Stimulated activated CD8-positive, alpha-beta memory T cell treated with anti-CD3 and anti-CD28 coated beads, Interleukin-15, amount 100 ng/mL, for 24 hours (primary cell): ENCODE measurements at regions not wholly inside any gene's neighbourhood (a gene's known extent, or its start where the extent isn't known, plus 50 kb on each side); places are given as distances from the start of the nearest gene placed in this dataset.
"Not testable (repeated sequence)": the region's sequence is repeated elsewhere in the genome, so short reads cannot be mapped to it uniquely, and the experiment has no call there.

ENCODE experiments used
- DNase-seq: peaks from one replicate; pipeline ENCODE4 v3.0.0-alpha.2; 2020; ENCODE audit warnings: low read depth

DNA sequence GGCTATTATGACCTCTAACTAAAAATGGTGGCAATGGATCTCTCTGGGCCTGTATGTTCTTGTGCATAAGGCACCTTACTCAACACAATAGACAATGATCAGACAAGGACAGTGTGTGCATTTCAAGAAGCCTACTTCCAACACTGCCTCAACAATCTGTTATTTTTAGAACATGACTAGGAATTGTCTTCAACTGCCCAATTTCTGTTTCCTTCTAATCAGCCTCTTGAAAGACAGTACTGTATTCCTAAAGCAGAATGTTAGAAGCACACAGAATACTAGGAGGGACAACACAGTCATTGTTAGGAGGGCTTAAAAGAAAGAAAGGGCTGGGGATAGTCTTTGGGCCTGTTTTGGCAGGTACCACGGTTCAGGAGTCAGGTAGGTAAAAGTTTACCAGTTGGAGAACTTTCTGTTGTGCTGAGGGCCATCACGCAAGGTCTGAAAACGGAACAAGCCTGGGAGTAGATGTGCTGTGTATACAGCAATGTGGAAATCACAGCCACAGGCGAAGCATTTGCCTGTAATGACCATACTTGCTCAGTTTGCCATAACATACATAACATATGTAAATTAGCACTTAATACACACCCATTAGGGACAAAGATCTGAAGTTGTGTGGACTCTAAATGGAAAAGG, 100.8 kb upstream of the ATXN3L start:
- no peak for DNase-seq

- no peak for DNase-seq
These were observed 100.1 kb upstream of the ATXN3L start for GRCh38 chrX:13419918-13420317.

DNA sequence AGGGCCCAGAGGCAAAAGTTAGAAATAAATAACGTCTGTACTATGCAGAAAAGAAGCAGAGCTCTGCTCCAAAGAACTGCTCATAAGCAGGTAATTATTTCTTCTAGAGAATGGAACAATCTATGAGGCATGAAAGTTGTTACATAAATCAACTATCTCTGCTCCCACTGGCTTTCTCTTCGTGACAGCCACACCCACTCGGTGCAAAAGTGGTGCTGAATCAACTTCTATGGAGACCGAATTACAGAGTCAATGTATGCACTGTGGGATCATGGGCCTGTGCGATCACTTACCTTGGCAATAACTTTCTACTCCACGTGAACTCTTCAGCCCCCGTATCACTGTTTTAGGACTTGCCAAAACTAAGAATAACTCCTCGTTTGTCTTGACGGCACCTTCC, 99.4 kb upstream of the ATXN3L start:
- no peak for DNase-seq

GRCh38 chrX:13418126-13419097, 98.6 kb upstream of the ATXN3L start:
- no peak for DNase-seq

- no peak for DNase-seq
These were observed 95.7 kb upstream of the ATXN3L start for GRCh38 chrX:13415509-13415908.

DNA sequence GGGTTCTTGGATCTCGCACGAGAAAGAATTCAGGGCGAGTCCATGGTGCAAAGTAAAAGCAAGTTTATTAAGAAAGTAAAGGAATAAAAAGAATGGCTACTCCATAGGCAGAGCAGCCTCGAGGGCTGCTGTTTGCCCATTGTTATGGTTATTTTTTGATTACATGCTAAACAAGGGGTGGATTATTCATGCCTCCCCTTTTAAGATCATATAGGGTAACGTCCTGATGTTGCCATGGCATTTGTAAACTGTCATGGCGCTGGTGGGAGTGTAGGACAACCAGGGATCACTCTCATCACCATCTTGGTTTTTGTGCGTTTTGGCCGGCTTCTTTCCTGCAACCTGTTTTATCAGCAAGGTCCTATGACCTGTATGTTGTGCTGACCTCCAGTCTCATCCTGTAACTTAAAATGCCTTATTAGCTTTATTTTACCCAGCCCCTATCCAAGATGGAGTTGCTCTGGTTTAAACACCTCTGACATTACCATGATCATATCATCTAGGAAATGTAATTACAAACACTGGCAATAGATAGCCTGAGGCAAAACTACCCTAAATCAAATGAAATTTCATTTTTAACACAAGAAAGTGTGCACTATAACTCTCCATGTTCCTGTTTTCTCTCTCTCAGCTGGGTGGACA, 94.3 kb upstream of the ATXN3L start:
- no peak for DNase-seq

DNA sequence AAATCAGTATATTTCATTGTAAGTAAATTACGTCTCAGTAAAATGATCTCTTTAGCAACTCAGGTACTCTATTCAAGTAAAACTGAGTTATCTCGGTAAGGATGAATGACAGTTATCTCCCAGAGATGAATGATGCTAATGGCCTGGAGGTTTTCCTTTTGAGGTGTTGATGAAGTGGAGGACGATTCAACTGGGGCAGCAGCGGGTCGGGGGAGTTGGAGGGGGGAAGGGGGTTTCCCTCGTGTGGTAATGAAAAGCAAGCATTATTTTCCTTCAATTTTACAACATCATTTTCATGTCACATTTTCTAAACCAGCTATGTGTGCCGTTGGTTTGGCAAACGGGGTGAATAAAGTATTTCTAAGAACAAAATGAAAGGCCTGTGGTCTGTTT, 92.4 kb upstream of the ATXN3L start:
- DNase-seq, result no peak

- DNase-seq, result no peak
These were observed 91.8 kb upstream of the ATXN3L start for GRCh38 chrX:13411496-13412207.

DNA sequence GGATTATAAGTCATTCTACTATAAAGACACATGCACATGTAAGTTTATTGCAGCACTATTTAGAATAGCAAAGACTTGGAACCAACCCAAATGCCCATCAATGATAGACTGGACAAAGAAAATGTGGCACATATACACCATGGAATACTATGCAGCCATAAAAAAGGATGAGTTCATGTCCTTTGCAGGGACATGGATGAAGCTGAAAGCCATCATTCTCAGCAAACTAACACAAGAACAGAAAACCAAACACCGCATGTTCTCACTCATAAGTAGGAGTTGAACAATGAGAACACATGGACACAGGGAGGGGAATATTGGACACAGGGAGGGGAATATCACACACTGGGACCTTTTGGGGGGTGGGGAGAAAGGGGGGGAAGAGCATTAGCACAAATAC, 88.7 kb upstream of the ATXN3L start:
- not testable (repeated sequence) for DNase-seq

- not testable (repeated sequence) for DNase-seq
These were observed 84.9 kb upstream of the ATXN3L start for GRCh38 chrX:13404777-13405176.

DNA sequence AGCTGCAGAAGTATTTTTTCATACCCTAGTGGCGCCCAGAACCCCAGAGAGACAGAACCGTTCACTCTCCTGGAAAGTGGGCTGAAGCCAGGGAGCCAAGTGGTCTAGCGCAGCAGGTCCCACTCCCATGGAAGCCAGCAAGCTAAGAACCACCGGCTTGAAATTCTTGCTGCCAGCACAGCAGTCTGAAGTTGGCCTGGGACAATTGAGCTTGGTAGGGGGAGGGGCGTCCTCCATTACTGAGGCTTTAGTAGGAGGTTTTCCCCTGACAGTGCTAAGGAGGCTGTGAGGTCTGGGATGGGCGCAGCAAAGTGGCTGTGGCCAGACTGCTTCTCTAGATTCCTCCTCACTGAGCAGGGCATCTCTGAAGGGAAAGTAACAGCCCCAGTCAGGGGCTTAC, 84.5 kb upstream of the ATXN3L start:
- no peak for DNase-seq

- DNase-seq, result no peak
These were observed 81.9 kb upstream of the ATXN3L start for GRCh38 chrX:13401724-13402123.

- no peak for DNase-seq
These were observed 79.0 kb upstream of the ATXN3L start for GRCh38 chrX:13398839-13399238.

DNA sequence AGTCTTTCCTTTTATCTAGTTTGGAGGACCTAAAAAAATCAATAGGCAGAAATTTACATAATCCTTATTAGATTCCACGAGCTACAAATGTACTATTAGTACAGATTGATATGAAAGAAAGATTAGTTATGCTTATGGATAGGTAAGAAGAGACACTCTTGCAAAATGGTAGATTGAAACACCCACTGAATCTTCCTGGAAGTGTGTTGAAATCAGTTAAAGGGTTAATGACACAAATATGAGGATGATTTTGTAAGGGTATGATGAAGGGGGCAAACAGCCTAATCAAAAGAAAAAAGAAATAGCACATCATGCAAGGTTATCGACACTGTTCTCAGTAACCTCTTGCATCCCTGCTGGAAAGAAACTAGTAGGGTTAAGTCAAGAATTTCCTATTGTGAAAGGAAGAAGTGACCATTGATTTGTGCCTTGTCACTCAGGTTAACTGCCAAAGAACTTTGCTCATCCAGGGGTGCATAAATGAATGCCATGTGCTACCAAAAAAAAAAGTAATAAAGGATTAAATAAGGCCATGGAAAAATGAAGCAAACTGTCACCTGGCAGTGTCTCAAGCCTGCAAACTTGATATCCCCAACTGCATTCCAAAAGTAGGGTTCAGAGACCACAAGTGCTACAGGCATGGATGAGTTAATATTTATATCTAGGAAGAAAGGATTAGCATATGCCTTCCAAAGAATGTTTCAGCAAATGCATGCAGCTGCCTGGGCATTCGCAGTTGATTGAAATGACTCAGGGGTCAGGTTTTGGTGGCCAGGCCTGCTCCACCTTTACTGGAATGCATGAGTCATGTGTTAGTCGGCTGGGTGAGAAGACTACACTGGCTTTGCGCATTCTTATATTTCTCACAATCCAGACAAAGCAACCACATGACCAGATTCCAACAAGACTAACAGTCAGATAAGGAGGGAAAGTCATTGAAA, 78.3 kb upstream of the ATXN3L start:
- DNase-seq, result no peak

DNA sequence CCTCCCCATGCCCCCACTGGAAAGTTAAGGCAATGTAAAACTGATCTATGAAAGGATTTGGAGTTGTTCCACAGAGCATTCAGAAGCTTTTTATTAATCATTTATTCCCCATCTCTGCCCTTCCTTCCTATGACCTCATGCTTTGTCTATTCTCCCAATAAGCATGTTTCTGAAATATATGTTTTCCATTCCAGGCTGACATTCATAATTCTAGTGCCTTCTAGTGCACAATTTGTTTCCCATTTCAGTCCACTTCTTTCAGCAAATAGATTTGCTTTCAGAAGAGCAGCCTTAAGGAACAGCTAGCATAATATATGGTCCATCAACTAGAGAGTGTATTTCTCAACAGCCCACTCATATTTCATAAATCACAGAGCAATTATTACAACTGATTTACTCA, 77.1 kb upstream of the ATXN3L start:
- DNase-seq, result no peak

- no peak for DNase-seq
These were observed 69.6 kb upstream of the ATXN3L start for GRCh38 chrX:13389501-13389900.

DNA sequence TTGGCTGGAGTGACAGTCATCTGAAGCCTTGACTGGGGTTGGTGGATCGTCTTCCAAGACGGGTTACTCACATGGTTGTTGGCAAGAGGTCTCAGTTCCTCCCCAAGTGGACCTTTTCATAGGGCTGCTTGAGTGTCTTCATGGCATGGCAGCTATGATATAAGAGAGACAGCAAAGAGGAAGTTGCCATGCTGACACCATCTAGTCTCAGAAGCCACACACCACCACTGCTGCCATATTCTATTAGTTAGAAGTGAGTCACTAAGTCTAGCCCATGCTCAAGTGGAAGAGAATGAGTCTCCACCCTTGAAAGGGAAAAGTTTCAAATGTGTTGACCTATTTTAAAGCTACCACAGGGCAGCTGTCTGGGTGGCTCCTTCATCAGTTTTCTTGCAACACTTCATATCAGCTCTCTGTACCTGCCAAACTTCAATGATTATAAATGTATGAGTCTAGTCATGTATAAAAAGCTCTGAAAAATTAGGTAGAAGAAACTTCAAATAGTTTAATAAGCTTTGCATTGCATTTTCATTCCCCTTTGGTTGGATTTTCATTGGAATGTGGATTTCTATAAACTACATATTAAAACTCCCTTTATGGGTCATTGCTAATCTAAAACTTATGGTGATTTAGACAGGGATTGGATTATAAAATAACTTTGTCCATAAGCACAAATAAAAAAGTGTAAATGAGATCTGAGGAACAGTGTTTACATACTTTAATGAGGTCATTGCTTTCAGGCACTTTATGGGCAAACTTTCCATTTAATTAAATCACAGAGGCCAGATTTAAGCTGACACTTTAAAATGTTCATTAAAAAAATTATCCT, 68.0 kb upstream of the ATXN3L start:
- DNase-seq, result no peak

GRCh38 chrX:13386636-13387035, 66.8 kb upstream of the ATXN3L start:
- no peak for DNase-seq

GRCh38 chrX:13386092-13386491, 66.2 kb upstream of the ATXN3L start:
- DNase-seq, result no peak

DNA sequence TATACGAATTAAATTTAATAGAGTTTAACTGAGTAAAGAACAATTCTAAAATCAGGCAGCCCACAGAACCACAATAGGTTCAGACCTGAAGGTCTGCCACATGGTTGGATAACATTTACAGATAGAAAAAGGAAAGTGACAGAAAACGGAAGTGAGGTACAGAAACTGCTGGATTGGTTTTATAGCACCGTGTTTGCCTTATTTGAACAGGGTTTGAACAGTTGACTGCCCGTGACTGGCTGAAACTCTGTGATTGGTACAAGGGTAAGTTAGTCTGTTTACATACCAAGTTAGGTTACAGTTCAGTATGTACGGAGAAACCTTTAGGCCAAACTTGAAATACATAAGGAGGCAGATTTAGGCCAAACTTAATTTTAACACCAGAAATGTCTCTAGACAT, 64.1 kb upstream of the ATXN3L start:
- DNase-seq, result no peak
